ENCODE measurements at regions not wholly inside any gene's neighbourhood (a gene's known extent, or its start where the extent isn't known, plus 50 kb on each side); places are given as distances from the start of the nearest gene placed in this dataset.
"Not testable (repeated sequence)": the region's sequence is repeated elsewhere in the genome, so short reads cannot be mapped to it uniquely, and the experiment has no call there.

GRCh38 chr9:99638971-99639370, 182.7 kb upstream of the NR4A3 start:
- DNase-seq: no peak

- DNase-seq: no peak
Measured at GRCh38 chr9:99647604-99648003, 174.1 kb upstream of the NR4A3 start.

GRCh38 chr9:99650187-99650874, 171.4 kb upstream of the NR4A3 start:
- DNase-seq: no peak

DNA sequence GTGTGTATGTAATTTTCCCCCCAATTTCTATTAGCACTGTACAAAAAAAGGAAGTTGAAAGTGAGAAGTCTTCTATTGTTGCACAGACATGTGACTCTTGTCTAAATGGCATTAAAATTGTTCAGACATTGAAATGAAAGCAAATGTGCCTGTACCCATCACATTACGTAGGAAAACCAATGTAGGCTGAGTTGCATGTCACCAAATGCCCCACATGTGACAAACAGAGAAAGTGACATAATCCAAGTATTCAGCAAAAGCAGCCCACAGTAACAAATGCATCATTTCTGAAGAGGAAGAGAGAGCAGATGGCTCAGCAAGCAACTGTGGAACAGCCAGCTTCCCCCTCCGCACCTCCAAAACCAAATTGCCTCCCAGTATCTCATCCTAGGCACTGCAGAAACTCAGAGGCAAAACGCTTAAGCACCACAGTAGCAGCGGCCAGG, 161.5 kb upstream of the NR4A3 start:
- no peak for DNase-seq

GRCh38 chr9:99663297-99663696, 158.4 kb upstream of the NR4A3 start:
- no peak for DNase-seq

- DNase-seq: no peak
Measured at GRCh38 chr9:99663856-99664255, 157.8 kb upstream of the NR4A3 start.

GRCh38 chr9:99666571-99666970, 155.1 kb upstream of the NR4A3 start:
- no peak for DNase-seq

DNA sequence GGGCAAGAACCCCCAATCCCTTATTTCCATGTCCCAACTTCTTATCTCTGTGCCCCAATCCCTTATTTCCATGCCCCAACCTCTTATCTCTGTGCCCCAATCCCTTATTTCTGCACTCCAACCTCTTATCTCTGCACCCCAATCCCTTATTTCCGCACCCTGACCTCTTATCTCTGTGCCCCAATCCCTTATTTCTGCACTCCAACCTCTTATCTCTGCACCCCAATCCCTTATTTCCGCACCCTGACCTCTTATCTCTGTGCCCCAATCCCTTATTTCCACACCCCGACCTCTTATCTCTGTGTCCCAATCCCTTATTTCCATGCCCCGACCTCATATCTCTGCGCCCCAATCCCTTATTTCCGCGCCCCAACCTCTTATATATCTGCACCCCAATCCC, 150.8 kb upstream of the NR4A3 start:
- DNase-seq: not testable (repeated sequence)

DNA sequence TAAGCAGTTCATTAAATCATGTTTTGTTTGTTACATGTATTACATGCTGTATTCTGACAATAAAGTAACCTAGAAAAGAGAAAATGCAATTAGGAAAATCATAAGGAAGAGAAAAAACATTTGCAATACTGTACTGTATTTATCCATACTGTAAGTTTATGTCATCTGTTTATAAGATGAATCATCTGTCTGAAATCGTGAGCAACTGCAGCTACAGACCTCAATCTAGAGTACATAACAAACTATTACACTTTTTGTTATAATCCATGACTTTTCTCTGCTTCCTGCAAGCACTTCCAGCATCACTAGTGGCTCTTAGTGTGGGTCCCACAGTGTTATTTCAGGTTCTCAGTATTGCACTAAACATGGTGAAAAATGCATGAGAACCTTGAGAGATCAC, 144.4 kb upstream of the NR4A3 start:
- DNase-seq: no peak

- no peak for DNase-seq
Measured at GRCh38 chr9:99678566-99678965, 143.1 kb upstream of the NR4A3 start.

DNA sequence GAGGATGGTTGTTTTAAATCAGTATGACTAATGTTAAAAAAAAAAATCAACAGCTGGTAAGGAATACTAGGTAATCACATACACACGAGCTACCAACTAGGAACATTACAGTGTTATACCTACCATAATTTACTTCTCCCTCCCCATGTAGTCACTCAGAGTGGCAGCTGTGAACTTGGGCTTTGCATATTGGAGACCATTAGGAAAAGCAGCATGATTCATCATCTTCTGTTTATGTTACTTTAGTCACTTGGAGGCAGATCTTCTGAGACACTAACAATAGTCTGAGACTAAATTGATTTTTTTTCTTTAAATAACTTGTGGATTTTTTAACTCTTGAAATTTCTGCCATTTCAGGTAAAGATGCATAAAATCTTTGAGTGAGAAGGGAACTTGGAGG, 141.5 kb upstream of the NR4A3 start:
- DNase-seq: no peak

- no peak for DNase-seq
Measured at GRCh38 chr9:99681113-99681512, 140.6 kb upstream of the NR4A3 start.

- no peak for DNase-seq
Measured at GRCh38 chr9:99682378-99682777, 139.3 kb upstream of the NR4A3 start.

DNA sequence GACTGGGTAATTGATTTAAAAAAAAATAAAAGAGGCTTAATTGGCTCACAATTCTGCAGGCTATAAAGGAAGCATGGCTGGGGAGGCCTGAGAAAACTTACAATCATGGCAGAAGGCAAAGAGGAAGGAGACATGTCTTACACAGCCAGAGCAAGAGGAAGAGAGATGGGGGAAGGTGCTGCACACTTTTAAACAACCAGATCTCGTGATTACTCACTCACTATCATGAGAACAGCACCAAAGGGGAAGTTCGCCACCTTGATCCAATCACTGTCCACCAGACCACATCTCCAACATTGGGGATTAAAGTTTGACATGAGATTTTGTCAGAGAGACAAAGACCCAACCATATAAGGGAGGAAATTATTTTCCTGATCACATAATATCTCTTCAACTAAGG, 138.8 kb upstream of the NR4A3 start:
- DNase-seq: no peak

DNA sequence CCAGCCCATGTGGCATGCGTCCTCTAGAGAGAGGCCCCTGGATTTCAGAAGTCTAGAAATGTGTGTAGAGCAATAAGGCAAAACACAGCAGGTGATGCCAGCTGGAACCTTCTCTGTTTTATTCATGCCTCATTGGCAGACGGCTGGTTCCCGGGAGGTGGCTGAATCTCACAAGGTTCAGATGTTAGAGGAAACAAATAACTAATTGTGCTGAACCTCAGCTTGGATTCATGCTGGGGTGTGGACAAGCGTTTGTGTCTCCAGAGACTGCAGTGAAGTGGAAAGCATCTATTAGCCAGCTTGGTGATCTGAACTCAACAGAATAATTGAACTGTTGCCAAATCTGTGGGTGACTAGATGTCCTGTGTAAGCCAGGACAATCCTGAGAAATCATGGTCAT, 131.1 kb upstream of the NR4A3 start:
- DNase-seq: no peak

GRCh38 chr9:99693888-99694287, 127.8 kb upstream of the NR4A3 start:
- no peak for DNase-seq

- no peak for DNase-seq
Measured at GRCh38 chr9:99694393-99694792, 127.3 kb upstream of the NR4A3 start.

DNA sequence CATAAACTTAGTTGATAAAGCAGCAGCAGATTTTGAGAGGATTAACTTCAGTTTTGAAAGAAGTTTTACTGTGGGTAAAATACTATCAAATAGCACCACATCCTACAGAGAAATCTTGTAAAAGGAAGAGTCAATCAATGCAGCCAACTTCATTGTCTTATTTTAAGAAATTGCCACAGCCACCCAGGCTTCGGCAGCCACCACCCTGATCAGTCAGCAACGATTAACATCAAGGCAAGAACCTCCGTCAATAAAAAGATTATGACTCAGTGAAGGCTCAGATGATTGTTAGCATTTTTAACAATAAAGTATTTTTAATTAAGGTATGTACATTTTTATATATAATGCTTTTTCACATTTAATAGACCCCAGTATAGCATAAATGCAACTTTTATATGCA, 122.3 kb upstream of the NR4A3 start:
- DNase-seq: no peak

DNA sequence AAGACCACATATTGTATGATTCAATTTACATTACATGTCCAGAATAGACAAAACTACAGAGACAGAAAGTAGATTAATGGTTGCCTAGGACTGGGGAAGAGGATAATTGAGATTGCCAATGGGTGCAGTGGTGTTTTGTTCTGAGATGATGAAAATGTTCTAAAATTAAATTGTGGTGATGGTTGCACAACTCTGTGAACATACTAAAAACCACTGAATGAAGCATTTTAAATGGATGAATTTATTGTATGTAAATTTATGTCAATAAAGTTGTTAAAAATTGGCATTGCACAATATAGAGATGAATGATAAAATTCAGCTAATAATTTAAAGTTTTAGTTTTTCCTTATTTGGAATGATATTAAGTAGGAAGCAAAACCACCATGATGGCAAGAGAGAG, 109.5 kb upstream of the NR4A3 start:
- no peak for DNase-seq

GRCh38 chr9:99713838-99714306, 107.8 kb upstream of the NR4A3 start:
- DNase-seq: no peak

- no peak for DNase-seq
Measured at GRCh38 chr9:99718631-99719030, 103.1 kb upstream of the NR4A3 start.

GRCh38 chr9:99720455-99721050, 101.1 kb upstream of the NR4A3 start:
- DNase-seq: no peak

DNA sequence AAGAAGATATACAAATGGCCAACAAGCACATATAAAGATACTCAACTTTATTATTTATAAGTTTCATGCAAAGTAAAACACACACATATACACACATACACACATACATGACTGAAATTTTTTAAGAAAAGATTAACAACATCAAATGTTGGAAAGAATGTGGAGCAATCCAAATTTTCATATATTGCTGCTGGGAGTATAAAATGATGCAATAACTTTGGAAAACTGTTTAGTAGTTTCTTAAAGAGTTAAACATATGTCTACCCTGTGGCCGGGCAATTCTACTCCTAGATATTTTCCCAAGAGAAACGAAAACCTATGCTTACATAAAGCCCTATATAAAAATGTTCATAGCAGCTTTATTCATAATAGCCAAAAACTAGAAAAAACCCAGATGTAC, 99.8 kb upstream of the NR4A3 start:
- DNase-seq: no peak

DNA sequence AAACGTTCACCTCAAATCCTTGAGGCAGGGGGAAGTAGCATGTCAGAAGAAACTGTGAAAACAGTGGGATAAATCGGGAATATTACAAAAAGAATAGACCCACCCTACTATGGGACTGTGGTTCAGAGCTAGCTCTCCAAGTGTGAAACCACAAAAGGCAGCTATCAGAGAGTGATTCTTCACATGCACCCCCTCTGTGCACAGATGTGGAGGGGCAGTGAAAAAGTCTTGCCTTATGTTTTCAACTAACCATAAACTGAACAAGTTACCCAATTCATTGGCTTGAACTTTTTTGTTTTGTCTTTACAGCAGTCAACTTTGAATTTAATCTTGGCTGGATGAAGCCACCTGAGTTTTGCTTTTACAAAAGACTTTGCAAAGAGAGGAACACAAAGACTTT, 98.8 kb upstream of the NR4A3 start:
- DNase-seq: no peak

- DNase-seq: no peak
Measured at GRCh38 chr9:99724640-99725039, 97.0 kb upstream of the NR4A3 start.
